GM18870 (cell line): ENCODE measurements at regions not wholly inside any gene's neighbourhood (a gene's known extent, or its start where the extent isn't known, plus 50 kb on each side); places are given as distances from the start of the nearest gene placed in this dataset.
"Not testable (repeated sequence)": the region's sequence is repeated elsewhere in the genome, so short reads cannot be mapped to it uniquely, and the experiment has no call there.

Source experiments
- ATAC-seq: cut with Tn5 transposase; IDR thresholded peaks from one replicate; pipeline ENCODE4 v1.9.1; 2021; ENCODE audit warnings: moderate library complexity; ENCODE audit not compliant: unreplicated experiment

DNA sequence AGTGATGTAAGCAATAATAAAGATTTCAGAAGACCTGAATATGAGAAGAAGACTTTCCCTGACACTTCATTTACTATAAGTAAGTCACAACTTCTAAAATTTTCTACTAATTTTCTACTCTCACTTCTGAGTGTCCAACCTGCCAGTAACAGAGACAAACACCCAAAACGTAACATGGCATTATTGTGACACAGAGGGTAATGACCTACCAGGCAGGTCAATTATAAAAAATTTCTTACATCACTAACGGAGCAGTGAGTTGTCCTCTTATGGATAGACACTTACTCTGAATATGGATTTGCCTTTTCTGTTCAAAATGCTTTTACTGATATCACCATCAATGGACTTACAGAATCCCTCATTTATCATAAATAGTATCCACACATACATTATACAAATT is 405.9 kb upstream of the MAGEB16 start:
- no peak for ATAC-seq

DNA sequence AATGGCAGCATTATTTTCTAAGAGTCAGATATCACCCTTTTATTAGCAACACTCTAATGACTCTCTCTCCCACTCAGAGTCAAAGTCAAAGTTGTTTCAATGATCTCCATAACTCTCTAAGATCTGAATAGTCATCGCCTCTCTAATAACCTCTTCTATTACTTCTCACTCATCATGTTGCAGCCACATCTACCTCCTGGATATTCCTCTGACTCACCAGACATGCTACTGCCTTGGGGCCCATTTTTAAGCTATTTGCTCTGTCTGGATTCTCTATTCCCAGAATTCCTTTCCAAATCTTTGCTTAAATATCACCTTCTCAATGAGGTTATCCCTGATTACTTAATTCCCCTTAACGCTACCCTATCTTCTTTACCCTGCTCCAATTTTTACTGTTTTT is 391.8 kb upstream of the MAGEB16 start:
- ATAC-seq: no peak

DNA sequence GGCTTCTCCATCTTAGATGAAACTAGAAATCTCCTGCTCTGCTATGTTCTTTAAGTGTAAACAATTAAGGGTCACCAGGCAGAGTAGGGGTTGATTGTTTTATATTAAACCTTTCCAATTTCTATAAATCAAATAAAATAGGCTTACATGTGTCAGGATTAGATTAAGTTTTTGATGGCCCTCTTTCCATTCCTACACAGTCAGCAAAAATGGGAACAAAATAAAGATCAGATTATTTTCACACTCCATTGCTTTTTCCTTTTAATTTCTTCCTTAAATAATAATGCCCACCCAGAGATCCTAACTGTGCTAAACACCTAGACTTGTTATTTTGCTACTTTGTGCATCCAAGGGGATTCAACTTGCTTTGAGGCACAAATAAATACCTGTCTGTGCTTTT is 381.4 kb upstream of the MAGEB16 start:
- no peak for ATAC-seq

DNA sequence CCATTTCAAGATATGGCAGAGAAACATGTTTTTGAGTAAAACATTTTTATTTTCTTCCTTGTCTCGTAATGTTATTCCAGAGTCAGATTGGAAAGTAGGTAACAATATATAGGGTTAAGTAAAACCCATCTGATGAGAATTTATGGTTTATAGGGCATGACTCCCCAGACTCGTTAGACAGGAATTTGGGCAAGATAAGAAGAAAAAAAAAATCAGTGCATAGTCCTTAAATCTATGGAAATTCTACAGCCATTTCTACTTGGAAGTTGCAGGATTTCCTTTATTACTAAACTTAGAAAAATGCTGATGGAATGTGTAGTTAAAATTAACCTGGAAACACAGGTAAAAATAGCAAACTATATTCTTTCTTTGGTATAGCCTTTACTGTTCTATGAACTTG is 366.1 kb upstream of the MAGEB16 start:
- ATAC-seq: no peak

GRCh38 chrX:35439034-35439660 is 359.0 kb upstream of the MAGEB16 start:
- no peak for ATAC-seq

DNA sequence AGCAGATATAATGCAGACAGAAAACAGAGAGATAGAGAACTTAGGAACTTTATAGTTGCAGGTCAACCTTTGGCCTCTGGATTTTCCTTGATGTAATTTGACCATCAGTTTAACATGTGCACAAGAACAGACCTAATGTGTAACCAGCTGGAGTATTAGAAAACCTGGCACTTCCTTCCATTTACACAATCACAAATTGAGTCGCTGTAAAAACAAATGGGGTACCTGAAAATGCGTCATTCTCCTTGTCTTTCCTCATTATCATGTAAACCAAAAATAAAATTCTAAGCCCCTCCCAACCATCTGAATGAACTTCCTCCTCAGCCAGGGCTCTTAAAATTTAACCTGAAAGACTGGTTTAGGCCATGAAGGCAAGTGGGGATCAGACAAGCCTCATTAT is 358.4 kb upstream of the MAGEB16 start:
- no peak for ATAC-seq

DNA sequence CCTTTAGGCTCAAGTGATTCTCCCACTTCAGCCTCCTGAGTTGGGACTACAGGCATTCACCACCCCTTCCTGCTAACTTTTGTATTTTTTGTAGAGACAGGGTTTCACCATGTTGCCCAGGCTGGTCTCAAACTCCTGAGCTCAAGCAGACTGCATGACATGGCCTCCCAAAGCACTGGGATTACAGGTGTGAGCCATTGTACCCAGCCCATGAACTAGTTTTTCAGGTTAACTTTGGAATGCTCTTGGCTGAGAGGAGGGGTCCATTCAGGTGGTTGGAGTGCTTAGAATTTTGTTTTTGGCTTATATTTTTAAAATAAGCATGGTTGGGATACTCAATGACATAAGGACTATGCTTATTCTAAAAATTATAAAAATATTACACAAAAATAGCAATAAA is 355.7 kb upstream of the MAGEB16 start:
- no peak for ATAC-seq

DNA sequence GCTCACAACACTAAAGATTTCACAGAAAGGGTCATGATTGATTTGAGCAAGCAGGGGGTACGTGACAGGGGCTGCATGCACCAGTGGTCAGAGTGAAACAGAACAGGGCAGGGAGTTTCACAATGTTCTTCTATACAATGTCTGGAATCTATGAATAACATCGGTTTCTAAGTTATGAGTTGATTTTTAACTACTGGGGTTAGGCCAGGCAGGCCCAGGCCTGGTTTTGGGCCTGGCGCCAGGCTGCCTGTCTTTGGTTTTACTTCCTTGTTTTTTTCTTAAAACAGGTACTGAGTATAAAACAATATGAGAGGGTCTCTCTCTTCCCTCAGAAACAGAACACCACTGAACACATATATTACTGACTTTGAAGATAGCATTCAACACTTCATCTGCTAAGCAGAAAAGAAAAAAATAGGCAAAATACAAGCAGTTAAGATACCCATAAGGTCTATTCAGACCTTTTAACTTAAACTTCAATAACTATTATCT is 355.0 kb upstream of the MAGEB16 start:
- peak; percentile 52 for ATAC-seq

- no peak for ATAC-seq
Measured at GRCh38 chrX:35444671-35445355, 353.3 kb upstream of the MAGEB16 start.

- ATAC-seq: no peak
Measured at GRCh38 chrX:35445912-35446311, 352.2 kb upstream of the MAGEB16 start.

- no peak for ATAC-seq
Measured at GRCh38 chrX:35456891-35457290, 341.3 kb upstream of the MAGEB16 start.

GRCh38 chrX:35458142-35458541 is 340.0 kb upstream of the MAGEB16 start:
- ATAC-seq: peak; percentile 49

DNA sequence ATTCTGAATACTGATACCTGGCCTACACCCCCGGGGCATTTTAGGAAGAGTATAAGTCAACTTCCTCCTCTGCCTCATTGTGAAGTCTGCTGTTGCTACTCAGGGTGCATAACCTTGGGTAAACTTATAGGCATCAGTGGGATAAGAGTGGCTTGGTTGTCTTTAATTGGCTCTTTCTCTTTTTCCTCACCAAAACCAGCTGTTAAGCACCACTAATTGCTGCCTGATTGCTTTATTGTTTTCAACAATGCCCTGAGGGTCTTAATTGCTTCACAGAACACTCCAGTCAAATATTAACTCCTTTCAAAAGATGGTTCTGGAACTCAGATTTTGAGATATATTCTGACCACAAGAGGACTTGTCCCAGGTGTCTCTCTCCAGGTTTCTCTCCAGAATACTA is 337.0 kb upstream of the MAGEB16 start:
- ATAC-seq: no peak

- ATAC-seq: not testable (repeated sequence)
Measured at GRCh38 chrX:35496671-35497070, 301.5 kb upstream of the MAGEB16 start.

GRCh38 chrX:35497453-35497852 is 300.7 kb upstream of the MAGEB16 start:
- not testable (repeated sequence) for ATAC-seq

- ATAC-seq: no peak
Measured at GRCh38 chrX:35499071-35499862, 298.9 kb upstream of the MAGEB16 start.

- no peak for ATAC-seq
Measured at GRCh38 chrX:35507701-35508100, 290.4 kb upstream of the MAGEB16 start.

- not testable (repeated sequence) for ATAC-seq
Measured at GRCh38 chrX:35548003-35548402, 250.1 kb upstream of the MAGEB16 start.

- ATAC-seq: no peak
Measured at GRCh38 chrX:35557916-35558315, 240.2 kb upstream of the MAGEB16 start.

GRCh38 chrX:35561985-35562384 is 236.2 kb upstream of the MAGEB16 start:
- ATAC-seq: no peak

DNA sequence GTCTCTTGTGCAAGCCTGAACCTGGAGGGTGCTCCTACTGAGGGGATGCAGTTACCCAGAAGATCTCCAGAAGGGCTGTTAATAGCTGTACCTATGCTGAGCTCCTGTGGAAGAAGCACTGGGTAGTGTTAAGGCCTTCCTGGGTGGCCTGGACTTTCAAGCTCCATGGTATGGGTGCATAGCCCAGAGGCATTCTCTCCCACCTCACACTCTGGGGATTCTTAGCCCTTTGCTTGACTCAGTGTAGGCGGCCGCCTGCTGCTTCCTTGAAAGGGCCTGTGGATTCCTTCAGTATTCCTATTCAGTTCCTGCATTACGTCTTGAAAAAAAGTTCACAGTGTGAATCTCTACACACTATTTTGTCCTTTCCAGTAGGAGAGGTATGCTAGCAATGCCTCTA is 235.7 kb upstream of the MAGEB16 start:
- ATAC-seq: no peak

DNA sequence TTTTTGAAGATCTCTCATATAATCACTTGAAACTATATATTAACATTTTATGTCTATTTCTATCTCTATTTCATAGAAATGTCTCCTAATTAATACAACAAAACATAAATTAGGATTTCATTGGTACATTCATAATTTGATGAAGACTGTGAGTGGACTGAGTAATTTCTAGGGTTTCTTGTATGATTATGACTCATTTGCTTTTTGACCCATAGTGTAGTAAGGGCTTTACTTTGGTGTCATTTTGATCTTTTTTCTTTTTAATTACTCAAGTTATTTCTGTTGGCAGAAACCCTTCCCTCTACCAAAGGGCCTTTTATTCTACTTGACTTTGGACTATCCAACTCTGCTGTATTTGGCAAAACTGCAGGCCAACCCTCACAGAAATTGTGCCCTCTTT is 207.9 kb upstream of the MAGEB16 start:
- ATAC-seq: no peak
